ENCODE measurements at regions not wholly inside any gene's neighbourhood (a gene's known extent, or its start where the extent isn't known, plus 50 kb on each side); places are given as distances from the start of the nearest gene placed in this dataset.

- no peak for TF ChIP-seq TAF1 (IDR thresholded peaks at IDR 0.05; ENCODE audit: borderline replicate concordance, low read depth, low read length)
- TF ChIP-seq POLR2A (IDR thresholded peaks at IDR 0.05; ENCODE audit: low read depth, low read length) = no peak
- no peak for TF ChIP-seq POLR2AphosphoS5 (IDR thresholded peaks at IDR 0.05; ENCODE audit: low read depth, low read length)
These were observed 166.6 kb upstream of the TBCA start for GRCh38 chr5:77942578-77943239.

Data from GM12892 (cell line).